K562 (cell line): ENCODE measurements at regions not wholly inside any gene's neighbourhood (a gene's known extent, or its start where the extent isn't known, plus 50 kb on each side); places are given as distances from the start of the nearest gene placed in this dataset.

Source experiments
- ATAC-seq: fragments of 200-7000 bp; cut with Tn5 transposase; 3 replicates; pipeline ENCODE4 v1.9.1; 2020; ENCODE audit warnings: moderate library complexity
- BruUV-seq: library from RNA; stranded (reverse); fragments of 400-500 nt; replicated peaks from 2 replicates; lab custom pipeline; 2021; lab: Mats Ljungman, UMichigan
- CTCF ChIA-PET: fragments of 300-600 bp; formaldehyde crosslinking; extraction: SDS; loops from one replicate; lab custom pipeline; 2021; ENCODE audit warnings: low intra/inter-chr PET ratio; lab: Yijun Ruan, JAX
- POLR2A ChIA-PET: fragments of 300-600, 350-650 bp; sonication (Branson Sonifier 250); formaldehyde crosslinking; extraction: SDS; loops from one replicate; lab custom pipeline; 2021; ENCODE audit warnings: antibody characterized with exemption, inconsistent platforms; lab: Yijun Ruan, JAX
- DNase-seq, 4 experiments: peaks; one replicate each; pipeline versions ENCODE4 v3.0.0 to v3.0.0-alpha.2; 2011 to 2018; ENCODE audit warnings: low spot score in 3 of 4, mixed read lengths in 3 of 4; ENCODE audit errors: extremely low read depth in 1 of 4
- FAIRE-seq: peaks from 2 replicates; lab custom pipeline; 2011; peaks lifted over from hg19 to GRCh38; lab: Jason Lieb, UNC
- H2AFZ ChIP-seq: 2 replicates; pipeline ENCODE4 v1.6.0; 2011; ENCODE audit warnings: low read depth, low read length, control low read depth, inconsistent platforms
- H3K27ac ChIP-seq: fragments of 200-600 bp; 3 replicates; pipeline ENCODE4 v1.8.0; 2011; ENCODE audit warnings: low read depth, mild to moderate bottlenecking, control low read depth, inconsistent platforms, low read length, moderate library complexity, mixed read lengths; ENCODE audit errors: extremely low read depth
- H3K27me3 ChIP-seq, 2 experiments: fragments of 300-600 bp in 1 of 2; 2 replicates in 1 of 2; 3 replicates in 1 of 2; pipeline versions ENCODE4 v1.6.0 to v1.8.0; 2011; ENCODE audit warnings: inconsistent platforms in 2 of 2, low read length in 2 of 2, mild to moderate bottlenecking in 1 of 2, mixed read lengths in 1 of 2, moderate library complexity in 1 of 2; ENCODE audit not compliant: control insufficient read depth in 2 of 2, insufficient read depth in 2 of 2
- H3K36me3 ChIP-seq: fragments of 300-600 bp; 3 replicates; pipeline ENCODE4 v1.8.0; 2011; ENCODE audit warnings: mild to moderate bottlenecking, low read length, inconsistent platforms; ENCODE audit not compliant: control insufficient read depth, insufficient read depth
- H3K4me1 ChIP-seq, 2 experiments: fragments of 200-600 bp in 1 of 2; replicated peaks in 1 of 2; 2 replicates in 1 of 2; 3 replicates in 1 of 2; pipeline versions ENCODE4 v1.5.1 to v1.8.0; 2011; ENCODE audit warnings: inconsistent platforms in 2 of 2, low read length in 2 of 2, mild to moderate bottlenecking in 1 of 2, mixed read lengths in 1 of 2, moderate library complexity in 1 of 2; ENCODE audit not compliant: control insufficient read depth in 2 of 2, insufficient read depth in 2 of 2
- H3K4me2 ChIP-seq: 2 replicates; pipeline ENCODE4 v1.6.1; 2011; ENCODE audit warnings: low read length, control low read depth, inconsistent platforms, mixed read lengths; ENCODE audit not compliant: insufficient read depth
- H3K4me3 ChIP-seq: fragments of 200-600 bp; sonication (generic), shearing (Covaris generic); 2 replicates; pipeline ENCODE4 v1.5.1; 2016; ENCODE audit warnings: control low read depth, inconsistent platforms
- H3K79me2 ChIP-seq: fragments of 200-600 bp; 3 replicates; pipeline ENCODE4 v1.8.0; 2011; ENCODE audit warnings: low read length, inconsistent platforms; ENCODE audit not compliant: control insufficient read depth, insufficient read depth
- H3K9ac ChIP-seq, 2 experiments: 2 replicates each; pipeline versions ENCODE4 v1.6.0 to v1.6.1; 2011; ENCODE audit warnings: low read depth in 2 of 2, low read length in 2 of 2, control low read depth in 1 of 2, inconsistent platforms in 1 of 2, mild to moderate bottlenecking in 1 of 2, mixed read lengths in 1 of 2; ENCODE audit not compliant: insufficient read depth in 1 of 2
- H3K9me1 ChIP-seq: one replicate; pipeline ENCODE4 v1.6.0; 2011; ENCODE audit warnings: inconsistent platforms, mild to moderate bottlenecking, low read length, moderate library complexity; ENCODE audit not compliant: control insufficient read depth, insufficient read depth
- H3K9me3 ChIP-seq: replicated peaks from 2 replicates; pipeline ENCODE4 v1.5.1; 2011; ENCODE audit warnings: low read depth, low read length, inconsistent platforms; ENCODE audit not compliant: control insufficient read depth, insufficient read depth
- H4K20me1 ChIP-seq: replicated peaks from 2 replicates; pipeline ENCODE4 v1.6.1; 2011; ENCODE audit warnings: low read length, inconsistent platforms, mixed read lengths; ENCODE audit not compliant: control insufficient read depth, insufficient read depth
- FOXA1 ChIP-seq: fragments of 450-650 bp; IDR thresholded peaks from 2 replicates; pipeline ENCODE4 v1.6.1; 2016; ENCODE audit warnings: mild to moderate bottlenecking, borderline replicate concordance
- HDAC3 ChIP-seq: fragments of 450-650 bp; IDR thresholded peaks from 2 replicates; pipeline ENCODE4 v1.6.1; 2018; ENCODE audit warnings: borderline replicate concordance, mild to moderate bottlenecking, moderate library complexity; ENCODE audit not compliant: partially characterized antibody
- HMBOX1 ChIP-seq: sonication (generic); IDR thresholded peaks from 2 replicates; pipeline ENCODE4 v1.6.1; 2016
- NEUROD1 ChIP-seq: fragments of 150-350 bp; IDR thresholded peaks from 2 replicates; pipeline ENCODE4 v1.6.1; 2014; ENCODE audit warnings: borderline replicate concordance, low read length, low read depth; ENCODE audit not compliant: partially characterized antibody
- NR2C2 ChIP-seq, 2 experiments: fragments of 200-800 bp in 1 of 2; sonication (Bioruptor generic) in 1 of 2; sonication (generic) in 1 of 2; formaldehyde crosslinking in 1 of 2; IDR thresholded peaks; 2 replicates each; pipeline versions ENCODE4 v1.6.1 to v1.8.0; 2016 to 2022; ENCODE audit warnings: mild to moderate bottlenecking in 1 of 2, missing compliant biosample characterization in 1 of 2, missing genetic modification characterization in 1 of 2, missing genetic modification reagents in 1 of 2
- PKNOX1 ChIP-seq: fragments of 450-650 bp; IDR thresholded peaks from 2 replicates; pipeline ENCODE4 v1.6.1; 2016
- RAD21 ChIP-seq, 2 experiments: fragments of 250-450 bp in 1 of 2; fragments of 450-650 bp in 1 of 2; sonication (Bioruptor Pico) in 1 of 2; formaldehyde crosslinking in 1 of 2; IDR thresholded peaks in 1 of 2; conservative IDR thresholded peaks in 1 of 2; 2 replicates each; pipeline versions ENCODE4 v1.4.0 to v1.8.0; 2020 to 2022; ENCODE audit warnings: mild to moderate bottlenecking in 2 of 2, moderate library complexity in 1 of 2
- RHOXF2B ChIP-seq: fragments of 250-450 bp; sonication (Bioruptor Pico); conservative IDR thresholded peaks from 2 replicates; pipeline ENCODE4 v1.5.1; 2021
- ZEB2 ChIP-seq: fragments of 450-650 bp; IDR thresholded peaks from 2 replicates; pipeline ENCODE4 v1.6.1; 2016
- ZFP1 ChIP-seq: fragments of 450-650 bp; formaldehyde crosslinking; IDR thresholded peaks from 2 replicates; pipeline ENCODE4 v1.4.0; 2020; ENCODE audit warnings: mild to moderate bottlenecking, mixed read lengths
- ZNF217 ChIP-seq: sonication (generic); formaldehyde crosslinking; IDR thresholded peaks from 2 replicates; pipeline ENCODE4 v1.8.0; 2022; ENCODE audit warnings: mild to moderate bottlenecking, missing genetic modification reagents
- ZNF384 ChIP-seq: IDR thresholded peaks from 2 replicates; pipeline ENCODE4 v1.6.1; 2012; ENCODE audit warnings: low read depth, low read length, improper control_type of control experiment
- WGBS: fragments of 100-300 bp; shearing (Covaris generic); methylation state at CpG from one replicate; pipeline ENCODE4 v1.1.6; 2016; ENCODE audit warnings: low coverage, mixed read lengths; ENCODE audit not compliant: insufficient coverage; ENCODE audit errors: missing lambda C conversion rate; 5-methylcytosine and 5-hydroxymethylcytosine counted together
- in situ Hi-C: fragments of 300-500 bp; cut with MboI; formaldehyde crosslinking; loops from 4 replicates; pipeline ENCODE4 v1.15.0; 2018; ENCODE audit warnings: inconsistent platforms, mixed read lengths
- intact Hi-C: fragments of 100-400 bp; cut with micrococcal nuclease; formaldehyde crosslinking; loops from 2 replicates; pipeline ENCODE4 v1.14.2; 2022
- TF ChIP-seq, protein P1 (sequence below): fragments of 200-400 bp; formaldehyde crosslinking; IDR thresholded peaks from 2 replicates; pipeline ENCODE4 v1.6.1; 2017; ENCODE audit warnings: mild to moderate bottlenecking, low read depth, low read length, moderate library complexity
- TF ChIP-seq, protein P2 (sequence below), 2 experiments: IDR thresholded peaks; 2 replicates each; pipeline ENCODE4 v1.6.1; 2012; ENCODE audit warnings: improper control_type of control experiment in 2 of 2, low read depth in 2 of 2, low read length in 2 of 2, borderline replicate concordance in 1 of 2

DNA sequence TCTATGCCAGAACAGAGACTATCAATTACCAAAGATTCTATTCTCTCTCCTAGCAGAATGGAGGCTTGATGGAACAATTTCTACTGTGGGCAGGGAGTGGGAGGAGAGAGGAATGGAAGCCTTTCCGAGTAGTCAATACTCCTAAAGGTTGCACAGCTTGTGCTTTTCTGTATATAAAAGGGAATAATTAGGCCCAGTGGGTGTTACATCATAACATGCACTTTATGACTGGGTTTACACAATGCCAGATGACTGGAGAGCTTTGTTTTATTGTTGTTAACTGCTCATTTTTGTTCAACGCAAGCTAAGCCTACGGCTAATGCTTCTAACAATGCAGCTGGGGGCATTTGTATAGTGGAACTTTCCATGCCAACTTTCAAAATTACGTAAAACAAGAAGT is 2237.9 kb upstream of the RAG2 start (continued):
- TF ChIP-seq, protein P1, sequence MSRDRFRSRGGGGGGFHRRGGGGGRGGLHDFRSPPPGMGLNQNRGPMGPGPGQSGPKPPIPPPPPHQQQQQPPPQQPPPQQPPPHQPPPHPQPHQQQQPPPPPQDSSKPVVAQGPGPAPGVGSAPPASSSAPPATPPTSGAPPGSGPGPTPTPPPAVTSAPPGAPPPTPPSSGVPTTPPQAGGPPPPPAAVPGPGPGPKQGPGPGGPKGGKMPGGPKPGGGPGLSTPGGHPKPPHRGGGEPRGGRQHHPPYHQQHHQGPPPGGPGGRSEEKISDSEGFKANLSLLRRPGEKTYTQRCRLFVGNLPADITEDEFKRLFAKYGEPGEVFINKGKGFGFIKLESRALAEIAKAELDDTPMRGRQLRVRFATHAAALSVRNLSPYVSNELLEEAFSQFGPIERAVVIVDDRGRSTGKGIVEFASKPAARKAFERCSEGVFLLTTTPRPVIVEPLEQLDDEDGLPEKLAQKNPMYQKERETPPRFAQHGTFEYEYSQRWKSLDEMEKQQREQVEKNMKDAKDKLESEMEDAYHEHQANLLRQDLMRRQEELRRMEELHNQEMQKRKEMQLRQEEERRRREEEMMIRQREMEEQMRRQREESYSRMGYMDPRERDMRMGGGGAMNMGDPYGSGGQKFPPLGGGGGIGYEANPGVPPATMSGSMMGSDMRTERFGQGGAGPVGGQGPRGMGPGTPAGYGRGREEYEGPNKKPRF, result no peak

DNA sequence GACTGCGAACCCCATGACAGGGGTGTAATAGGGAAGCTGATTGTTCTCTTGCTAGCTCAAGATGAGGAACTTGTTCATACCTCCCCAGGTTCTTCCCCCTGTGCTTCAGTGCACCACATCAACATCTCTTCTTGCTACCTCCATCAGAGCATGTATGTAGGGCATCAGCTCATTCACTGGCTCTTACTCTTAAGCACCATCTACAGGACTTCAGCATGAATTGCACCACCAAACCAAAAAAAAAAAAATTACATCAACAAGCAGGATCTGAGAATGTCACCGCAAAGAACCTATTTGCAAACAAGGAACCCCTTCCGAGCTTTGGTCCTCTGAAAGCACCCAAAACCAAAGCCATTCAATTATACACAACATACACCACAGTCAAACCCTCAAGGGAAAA is 2226.5 kb upstream of the RAG2 start:
- no peak overlapping the region for H2AFZ ChIP-seq
- intact Hi-C loops, result no loop called here
- 12% methylated on average over 3 of the region's 3 CpGs for WGBS
- ChIA-PET CTCF (interaction anchor here (0.6 kb wide), 1 partner anchor 633 kb away, joined by 3 read pairs; no protein-coding TSS in a partner anchor), POLR2A (no interaction called here)
- no peak for ATAC-seq
- in situ Hi-C loops, result no loop called here
- no peaks in the 10 kb centered on the region for H3K4me1 ChIP-seq
- DNase-seq, result peak in 1 of 4 experiments; percentile 3
- H4K20me1 ChIP-seq, result no peaks in the 10 kb centered on the region
- no peak overlapping the region for H3K4me3 ChIP-seq
- BruUV-seq, result no TSS peak
- no peak for FAIRE-seq
- H3K27me3 ChIP-seq, result no peaks in the 10 kb centered on the region
- no peak overlapping the region for H3K9ac ChIP-seq
- H3K4me2 ChIP-seq, result no peak overlapping the region
- no peaks in the 10 kb centered on the region for H3K36me3 ChIP-seq
- no peaks in the 10 kb centered on the region for H3K79me2 ChIP-seq
- no peak overlapping the region for H3K27ac ChIP-seq
- no peaks in the 10 kb centered on the region for H3K9me1 ChIP-seq
- no peaks in the 10 kb centered on the region for H3K9me3 ChIP-seq
- no peak for TF ChIP-seq HMBOX1
- no peak for TF ChIP-seq PKNOX1
- no peak for TF ChIP-seq ZNF217 (CRISPR knock-in tag)
- TF ChIP-seq NR2C2 (CRISPR knock-in tag; IDR thresholded peaks at IDR 0.05), result no peak
- no peak for TF ChIP-seq NR2C2 (tag; IDR thresholded peaks at IDR 0.05)
- no peak for TF ChIP-seq ZEB2
- TF ChIP-seq ZFP1 (CRISPR knock-in tag), result no peak
- TF ChIP-seq RHOXF2B (CRISPR knock-in tag), result no peak
- TF ChIP-seq, protein P2, sequence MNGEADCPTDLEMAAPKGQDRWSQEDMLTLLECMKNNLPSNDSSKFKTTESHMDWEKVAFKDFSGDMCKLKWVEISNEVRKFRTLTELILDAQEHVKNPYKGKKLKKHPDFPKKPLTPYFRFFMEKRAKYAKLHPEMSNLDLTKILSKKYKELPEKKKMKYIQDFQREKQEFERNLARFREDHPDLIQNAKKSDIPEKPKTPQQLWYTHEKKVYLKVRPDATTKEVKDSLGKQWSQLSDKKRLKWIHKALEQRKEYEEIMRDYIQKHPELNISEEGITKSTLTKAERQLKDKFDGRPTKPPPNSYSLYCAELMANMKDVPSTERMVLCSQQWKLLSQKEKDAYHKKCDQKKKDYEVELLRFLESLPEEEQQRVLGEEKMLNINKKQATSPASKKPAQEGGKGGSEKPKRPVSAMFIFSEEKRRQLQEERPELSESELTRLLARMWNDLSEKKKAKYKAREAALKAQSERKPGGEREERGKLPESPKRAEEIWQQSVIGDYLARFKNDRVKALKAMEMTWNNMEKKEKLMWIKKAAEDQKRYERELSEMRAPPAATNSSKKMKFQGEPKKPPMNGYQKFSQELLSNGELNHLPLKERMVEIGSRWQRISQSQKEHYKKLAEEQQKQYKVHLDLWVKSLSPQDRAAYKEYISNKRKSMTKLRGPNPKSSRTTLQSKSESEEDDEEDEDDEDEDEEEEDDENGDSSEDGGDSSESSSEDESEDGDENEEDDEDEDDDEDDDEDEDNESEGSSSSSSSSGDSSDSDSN (IDR thresholded peaks at IDR 0.05; ENCODE audit: borderline replicate concordance in 1 of 2, low read depth in 2 of 2, low read length in 2 of 2), result no peak
- no peak for TF ChIP-seq HDAC3
- TF ChIP-seq ZNF384, result 0 out of 2 replicates have a peak, but pooled peaks have one; percentile 34
- peak in 1 of 2 experiments; percentile 21; a peak in 1 of 4 replicates for TF ChIP-seq RAD21 (CRISPR knock-in tag; conservative IDR thresholded peaks at IDR 0.05 in 1 of 2, IDR thresholded peaks at IDR 0.05 in 1 of 2)
- TF ChIP-seq FOXA1, result no peak
- TF ChIP-seq NEUROD1, result no peak
